GM12892 (cell line): ENCODE measurements at regions not wholly inside any gene's neighbourhood (a gene's known extent, or its start where the extent isn't known, plus 50 kb on each side); places are given as distances from the start of the nearest gene placed in this dataset.

Source experiments
- POLR2A ChIP-seq: IDR thresholded peaks from 2 replicates; pipeline ENCODE4 v1.6.1; 2011; ENCODE audit warnings: low read depth, low read length, control low read depth
- POLR2AphosphoS5 ChIP-seq: IDR thresholded peaks from 2 replicates; pipeline ENCODE4 v1.6.1; 2011; ENCODE audit warnings: low read depth, low read length, control low read depth
- TAF1 ChIP-seq: IDR thresholded peaks from 2 replicates; pipeline ENCODE4 v1.6.1; 2011; ENCODE audit warnings: low read depth, mild to moderate bottlenecking, control low read depth, low read length, borderline replicate concordance

DNA sequence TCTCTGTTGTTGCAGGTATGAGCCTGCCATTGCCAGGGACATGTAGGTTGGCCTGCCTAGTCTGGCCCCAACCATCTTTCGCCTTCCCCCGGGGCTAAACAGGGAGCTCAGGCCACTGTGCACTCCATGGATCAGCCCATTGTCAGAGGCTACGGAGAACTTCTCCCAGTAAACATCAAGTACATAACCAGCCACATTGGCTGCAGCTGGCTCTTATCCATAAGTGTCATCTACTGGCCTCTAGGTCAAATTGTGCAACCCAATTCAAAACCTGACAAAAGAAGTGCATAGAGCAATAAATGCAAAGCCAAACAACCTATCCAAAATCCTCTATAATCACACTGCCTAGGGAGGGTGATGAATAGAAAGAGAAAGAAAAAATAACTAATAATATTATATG, 418.1 kb upstream of the DCC start:
- TF ChIP-seq POLR2A (no peak), TAF1 (no peak), POLR2AphosphoS5 (no peak)
